Retinal pigment epithelial cell (primary cell): ENCODE measurements at regions not wholly inside any gene's neighbourhood (a gene's known extent, or its start where the extent isn't known, plus 50 kb on each side); places are given as distances from the start of the nearest gene placed in this dataset.

Source experiments
- DNase-seq: peaks from one replicate; pipeline ENCODE4 v3.0.0-alpha.2; 2010; ENCODE audit warnings: low read depth
- H3K4me3 ChIP-seq: 2 replicates; pipeline ENCODE4 v1.5.1; 2011; ENCODE audit warnings: mild to moderate bottlenecking, low read length, control low read depth, moderate library complexity
- CTCF ChIP-seq: conservative IDR thresholded peaks from 2 replicates; pipeline ENCODE4 v1.5.1; 2011; ENCODE audit warnings: low read depth, low read length, control low read depth, inconsistent platforms

GRCh38 chrX:75673468-75673867 lies 111.6 kb downstream of the MAGEE2 start:
- H3K4me3 ChIP-seq = no peak overlapping the region
- DNase-seq = no peak
- TF ChIP-seq CTCF = no peak

- no peak for DNase-seq
- TF ChIP-seq CTCF = no peak
- H3K4me3 ChIP-seq = no peak overlapping the region
Measured at GRCh38 chrX:75655627-75656026, 129.4 kb downstream of the MAGEE2 start.

- no peak for TF ChIP-seq CTCF
- no peak for DNase-seq
- no peak overlapping the region for H3K4me3 ChIP-seq
Measured at GRCh38 chrX:75649829-75650228, 127.0 kb upstream of the ZDHHC15 start.

- DNase-seq = no peak
- no peak for TF ChIP-seq CTCF
- H3K4me3 ChIP-seq = no peak overlapping the region
Measured at GRCh38 chrX:75648803-75649588, 126.2 kb upstream of the ZDHHC15 start.

- no peak for DNase-seq
- TF ChIP-seq CTCF = no peak
- no peak overlapping the region for H3K4me3 ChIP-seq
Measured at GRCh38 chrX:75642811-75643361, 120.0 kb upstream of the ZDHHC15 start.

- DNase-seq = no peak
- no peak for TF ChIP-seq CTCF
- H3K4me3 ChIP-seq = no peak overlapping the region
Measured at GRCh38 chrX:75638332-75638731, 115.5 kb upstream of the ZDHHC15 start.

- no peak for TF ChIP-seq CTCF
- no peak for DNase-seq
- no peak overlapping the region for H3K4me3 ChIP-seq
Measured at GRCh38 chrX:75625232-75625631, 102.4 kb upstream of the ZDHHC15 start.
